H9 (cell line): ENCODE measurements at regions not wholly inside any gene's neighbourhood (a gene's known extent, or its start where the extent isn't known, plus 50 kb on each side); places are given as distances from the start of the nearest gene placed in this dataset.

Experiments used
- DNase-seq: peaks from one replicate; pipeline ENCODE4 v3.0.0-alpha.2; 2017
- H2AFZ ChIP-seq: one replicate; pipeline ENCODE4 v1.6.1; 2013; ENCODE audit warnings: mild to moderate bottlenecking, low read length, control low read depth, moderate library complexity
- H2AK5ac ChIP-seq: 2 replicates; pipeline ENCODE4 v1.6.1; 2013; ENCODE audit warnings: low read length, control low read depth, mixed read lengths; ENCODE audit not compliant: insufficient read length
- H2BK120ac ChIP-seq: one replicate; pipeline ENCODE4 v1.6.1; 2013; ENCODE audit warnings: low read depth, mild to moderate bottlenecking, low read length, control low read depth, inconsistent platforms; ENCODE audit not compliant: poor library complexity, severe bottlenecking
- H2BK12ac ChIP-seq: 2 replicates; pipeline ENCODE4 v1.6.1; 2013; ENCODE audit warnings: low read length, control low read depth, mixed read lengths, low read depth; ENCODE audit not compliant: insufficient read length
- H2BK15ac ChIP-seq: 2 replicates; pipeline ENCODE4 v1.6.1; 2013; ENCODE audit warnings: low read depth, low read length, control low read depth
- H2BK20ac ChIP-seq: one replicate; pipeline ENCODE4 v1.6.1; 2013; ENCODE audit warnings: low read depth, mild to moderate bottlenecking, low read length, control low read depth, inconsistent platforms; ENCODE audit not compliant: poor library complexity, severe bottlenecking
- H2BK5ac ChIP-seq: 2 replicates; pipeline ENCODE4 v1.6.1; 2013; ENCODE audit warnings: low read length, control low read depth, mixed read lengths; ENCODE audit not compliant: insufficient read length
- H3K14ac ChIP-seq: 2 replicates; pipeline ENCODE4 v1.6.1; 2013; ENCODE audit warnings: low read length, control low read depth; ENCODE audit not compliant: insufficient read depth
- H3K18ac ChIP-seq: 2 replicates; pipeline ENCODE4 v1.6.1; 2013; ENCODE audit warnings: low read depth, mild to moderate bottlenecking, mixed read lengths, low read length, control low read depth; ENCODE audit not compliant: insufficient read length
- H3K23ac ChIP-seq: 2 replicates; pipeline ENCODE4 v1.6.1; 2013; ENCODE audit warnings: low read length, control low read depth, mixed read lengths, low read depth; ENCODE audit not compliant: insufficient read length
- H3K23me2 ChIP-seq: 2 replicates; pipeline ENCODE4 v1.6.1; 2013; ENCODE audit warnings: low read depth, mild to moderate bottlenecking, mixed read lengths, low read length, control low read depth; ENCODE audit not compliant: insufficient read length, poor library complexity, severe bottlenecking
- H3K27ac ChIP-seq: 2 replicates; pipeline ENCODE4 v1.5.1; 2013; ENCODE audit warnings: low read length, control low read depth, mixed read lengths, low read depth; ENCODE audit not compliant: insufficient read length
- H3K27me3 ChIP-seq: 2 replicates; pipeline ENCODE4 v1.6.1; 2013; ENCODE audit warnings: low read length, control low read depth, inconsistent platforms; ENCODE audit not compliant: insufficient read depth
- H3K4ac ChIP-seq: 2 replicates; pipeline ENCODE4 v1.6.1; 2013; ENCODE audit warnings: low read depth, mild to moderate bottlenecking, control low read depth, inconsistent platforms, low read length, moderate library complexity
- H3K4me1 ChIP-seq: 2 replicates; pipeline ENCODE4 v1.6.1; 2013; ENCODE audit warnings: low read length, control low read depth, inconsistent platforms; ENCODE audit not compliant: insufficient read depth
- H3K4me2 ChIP-seq: 2 replicates; pipeline ENCODE4 v1.6.1; 2013; ENCODE audit warnings: low read length, control low read depth, mixed read lengths; ENCODE audit not compliant: insufficient read length, insufficient read depth
- H3K56ac ChIP-seq: 2 replicates; pipeline ENCODE4 v1.6.1; 2013; ENCODE audit warnings: low read depth, mild to moderate bottlenecking, mixed read lengths, low read length, control low read depth; ENCODE audit not compliant: insufficient read length
- H3K79me1 ChIP-seq: 2 replicates; pipeline ENCODE4 v1.6.1; 2013; ENCODE audit warnings: low read depth, mild to moderate bottlenecking, moderate library complexity, low read length, control low read depth, inconsistent platforms; ENCODE audit not compliant: insufficient read depth, poor library complexity, severe bottlenecking
- H3K79me2 ChIP-seq: 2 replicates; pipeline ENCODE4 v1.6.1; 2013; ENCODE audit warnings: low read length, control low read depth, inconsistent platforms; ENCODE audit not compliant: insufficient read depth
- H3K9ac ChIP-seq: 2 replicates; pipeline ENCODE4 v1.6.1; 2013; ENCODE audit warnings: low read length, control low read depth, mixed read lengths; ENCODE audit not compliant: insufficient read length; ENCODE audit errors: extremely low read depth
- H3K9me3 ChIP-seq: one replicate; pipeline ENCODE4 v1.6.1; 2013; ENCODE audit warnings: low read depth, low read length, inconsistent platforms; ENCODE audit not compliant: control insufficient read depth
- H3T11ph ChIP-seq: one replicate; pipeline ENCODE4 v1.6.1; 2013; ENCODE audit warnings: mild to moderate bottlenecking, low read length, control low read depth, inconsistent platforms
- H4K20me1 ChIP-seq: one replicate; pipeline ENCODE4 v1.6.1; 2013; ENCODE audit not compliant: control insufficient read depth, insufficient read length, insufficient read depth
- H4K5ac ChIP-seq: 2 replicates; pipeline ENCODE4 v1.6.1; 2013; ENCODE audit warnings: low read depth, mild to moderate bottlenecking, mixed read lengths, low read length, control low read depth; ENCODE audit not compliant: insufficient read length
- H4K8ac ChIP-seq: replicated peaks from 2 replicates; pipeline ENCODE4 v1.6.1; 2013; ENCODE audit warnings: low read length, control low read depth, mixed read lengths, low read depth; ENCODE audit not compliant: insufficient read length
- H4K91ac ChIP-seq: 2 replicates; pipeline ENCODE4 v1.6.1; 2013; ENCODE audit warnings: low read depth, mild to moderate bottlenecking, moderate library complexity, mixed read lengths, low read length, control low read depth; ENCODE audit not compliant: insufficient read length
- H3K27ac Mint-ChIP-seq, 3 experiments: 2 replicates in 2 of 3; 3 replicates in 1 of 3; pipeline ENCODE4 v1.8.0; 2020 to 2021; ENCODE audit warnings: mixed read lengths in 3 of 3, mild to moderate bottlenecking in 1 of 3, moderate library complexity in 1 of 3
- H3K27me3 Mint-ChIP-seq: 2 replicates; pipeline ENCODE4 v1.8.0; 2021; ENCODE audit warnings: low read depth, mild to moderate bottlenecking, moderate library complexity, mixed read lengths
- H3K36me3 Mint-ChIP-seq, 3 experiments: 2 replicates in 2 of 3; 3 replicates in 1 of 3; pipeline ENCODE4 v1.8.0; 2020 to 2021; ENCODE audit warnings: low read depth in 3 of 3, mixed read lengths in 3 of 3; ENCODE audit not compliant: insufficient read depth in 1 of 3
- H3K4me1 Mint-ChIP-seq, 2 experiments: 2 replicates each; pipeline ENCODE4 v1.8.0; 2020; ENCODE audit warnings: mixed read lengths in 2 of 2
- H3K4me3 Mint-ChIP-seq, 2 experiments: 2 replicates in 1 of 2; 3 replicates in 1 of 2; pipeline ENCODE4 v1.8.0; 2020 to 2021; ENCODE audit warnings: mild to moderate bottlenecking in 2 of 2, mixed read lengths in 2 of 2, moderate library complexity in 1 of 2
- H3K9me3 Mint-ChIP-seq, 2 experiments: 2 replicates in 1 of 2; 3 replicates in 1 of 2; pipeline ENCODE4 v1.8.0; 2020; ENCODE audit warnings: mild to moderate bottlenecking in 2 of 2, mixed read lengths in 2 of 2, moderate library complexity in 1 of 2
- WGBS: extraction: QIAGEN DNeasy Blood & Tissue Kit; methylation state at CpG from one replicate; pipeline ENCODE4 v1.1.7; 2013; ENCODE audit warnings: missing lambda C conversion rate, low lambda C conversion rate, mixed read lengths; ENCODE audit not compliant: insufficient read length; ENCODE audit errors: extremely low coverage; 5-methylcytosine and 5-hydroxymethylcytosine counted together
- TF ChIP-seq, protein P1 (sequence below): fragments of 200-600 bp; sonication (generic); conservative IDR thresholded peaks from 3 replicates; pipeline ENCODE4 v1.8.0; 2021; ENCODE audit warnings: antibody characterized with exemption, mild to moderate bottlenecking

DNA sequence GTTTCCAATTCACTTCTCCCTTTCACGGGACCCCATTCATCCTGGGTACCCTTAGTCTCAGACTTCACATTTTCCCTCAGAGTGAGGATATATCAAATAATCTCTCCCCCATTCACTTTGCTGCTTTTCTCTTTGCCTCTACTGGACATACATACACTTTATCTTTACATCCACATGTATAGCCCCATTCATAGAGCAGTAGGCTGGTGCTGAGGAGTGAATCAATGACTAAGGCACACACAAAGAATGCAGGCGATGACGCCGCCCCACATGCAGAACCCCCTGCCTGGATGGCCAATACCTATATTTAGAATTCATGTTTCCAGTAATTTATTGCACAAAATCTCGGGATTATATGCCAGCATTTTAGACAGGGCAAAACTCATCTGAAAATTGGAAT lies 554.3 kb upstream of the TENM3 start:
- H3K27me3 Mint-ChIP-seq = no peaks in the 10 kb centered on the region
- Histone ChIP-seq H3K23ac (no peak overlapping the region), H2AK5ac (no peak overlapping the region), H3K9me3 (no peaks in the 10 kb centered on the region), H2AFZ (no peak overlapping the region), H4K8ac (no peak overlapping the region), H3K27me3 (no peaks in the 10 kb centered on the region), H2BK120ac (no peak overlapping the region), H3K4ac (no peak overlapping the region), H2BK5ac (no peak overlapping the region), H2BK20ac (no peak overlapping the region), H3K4me1 (no peaks in the 10 kb centered on the region; the same call in 1 of the 2 replicates), H3T11ph (no peak overlapping the region), H3K27ac (no peak overlapping the region), H3K23me2 (no peaks in the 10 kb centered on the region), H3K79me2 (no peaks in the 10 kb centered on the region), H2BK12ac (no peak overlapping the region), H4K5ac (no peak overlapping the region), H3K18ac (no peak overlapping the region), H3K4me2 (no peak overlapping the region), H2BK15ac (no peak overlapping the region), H4K20me1 (no peaks in the 10 kb centered on the region), H3K79me1 (no peaks in the 10 kb centered on the region), H3K9ac (no peak overlapping the region), H3K14ac (no peak overlapping the region), H3K56ac (no peak overlapping the region), H4K91ac (no peak overlapping the region)
- TF ChIP-seq, protein P1, sequence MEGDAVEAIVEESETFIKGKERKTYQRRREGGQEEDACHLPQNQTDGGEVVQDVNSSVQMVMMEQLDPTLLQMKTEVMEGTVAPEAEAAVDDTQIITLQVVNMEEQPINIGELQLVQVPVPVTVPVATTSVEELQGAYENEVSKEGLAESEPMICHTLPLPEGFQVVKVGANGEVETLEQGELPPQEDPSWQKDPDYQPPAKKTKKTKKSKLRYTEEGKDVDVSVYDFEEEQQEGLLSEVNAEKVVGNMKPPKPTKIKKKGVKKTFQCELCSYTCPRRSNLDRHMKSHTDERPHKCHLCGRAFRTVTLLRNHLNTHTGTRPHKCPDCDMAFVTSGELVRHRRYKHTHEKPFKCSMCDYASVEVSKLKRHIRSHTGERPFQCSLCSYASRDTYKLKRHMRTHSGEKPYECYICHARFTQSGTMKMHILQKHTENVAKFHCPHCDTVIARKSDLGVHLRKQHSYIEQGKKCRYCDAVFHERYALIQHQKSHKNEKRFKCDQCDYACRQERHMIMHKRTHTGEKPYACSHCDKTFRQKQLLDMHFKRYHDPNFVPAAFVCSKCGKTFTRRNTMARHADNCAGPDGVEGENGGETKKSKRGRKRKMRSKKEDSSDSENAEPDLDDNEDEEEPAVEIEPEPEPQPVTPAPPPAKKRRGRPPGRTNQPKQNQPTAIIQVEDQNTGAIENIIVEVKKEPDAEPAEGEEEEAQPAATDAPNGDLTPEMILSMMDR = no peak
- H3K4me3 Mint-ChIP-seq = no peak overlapping the region
- peak overlapping the region in 1 of 3 experiments; percentile 22; a peak in 1 of 7 replicates for H3K27ac Mint-ChIP-seq
- no peaks in the 10 kb centered on the region for H3K9me3 Mint-ChIP-seq
- WGBS = no CpG with 5 or more reads among the region's 5 CpGs
- peaks cover 0 to 3% (median 0%) of the 10 kb centered on the region in 3 experiments; a peak in 1 of 7 replicates for H3K36me3 Mint-ChIP-seq
- no peak for DNase-seq
- H3K4me1 Mint-ChIP-seq = peaks cover 17 to 26% of the 10 kb centered on the region in 2 experiments
